H1 (cell line): ENCODE measurements at regions not wholly inside any gene's neighbourhood (a gene's known extent, or its start where the extent isn't known, plus 50 kb on each side); places are given as distances from the start of the nearest gene placed in this dataset.

Experiments used
- CTCF ChIP-seq, 3 experiments: IDR thresholded peaks; 1 replicate in 2 of 3; 2 replicates in 1 of 3; pipeline versions ENCODE4 v1.5.1 to v1.6.1; 2011; ENCODE audit warnings: low read length in 3 of 3, mild to moderate bottlenecking in 3 of 3, inconsistent platforms in 2 of 3, low read depth in 1 of 3, moderate library complexity in 1 of 3; ENCODE audit not compliant: insufficient read depth in 1 of 3; ENCODE audit errors: control extremely low read depth in 1 of 3
- NANOG ChIP-seq: IDR thresholded peaks from 2 replicates; pipeline ENCODE4 v1.6.1; 2011; ENCODE audit warnings: low read length, low read depth, mild to moderate bottlenecking, inconsistent platforms; ENCODE audit not compliant: insufficient read depth, poor library complexity, severe bottlenecking
- SAP30 ChIP-seq: fragments of 300-600 bp; sonication (generic); IDR thresholded peaks from 2 replicates; pipeline ENCODE4 v1.7.1; 2012; ENCODE audit warnings: low read length, moderate library complexity, mild to moderate bottlenecking, inconsistent platforms; ENCODE audit not compliant: insufficient read depth, insufficient replicate concordance
- SUZ12 ChIP-seq: fragments of 200-600 bp; sonication (generic); IDR thresholded peaks from 2 replicates; pipeline ENCODE4 v1.6.1; 2012; ENCODE audit warnings: mild to moderate bottlenecking, inconsistent platforms, low read length, moderate library complexity, mixed read lengths
- YY1 ChIP-seq: IDR thresholded peaks from 2 replicates; pipeline ENCODE4 v1.6.1; 2011; ENCODE audit warnings: low read depth, mild to moderate bottlenecking, low read length

- TF ChIP-seq CTCF (IDR thresholded peaks at IDR 0.05; ENCODE audit: control extremely low read depth in 1 of 3, insufficient read depth in 1 of 3, low read depth in 1 of 3, low read length in 3 of 3) (no peak), SUZ12 (no peak), NANOG (no peak), YY1 (no peak), SAP30 (no peak)
Observed at GRCh38 chr3:82179291-82179690, 417.8 kb upstream of the GBE1 start (continued).
